Neural progenitor cell (in vitro differentiated cells): ENCODE measurements at regions not wholly inside any gene's neighbourhood (a gene's known extent, or its start where the extent isn't known, plus 50 kb on each side); places are given as distances from the start of the nearest gene placed in this dataset.
A peak's percentile ranks its signal among the peaks of the same experiment; 100 is the strongest.

Source experiments
- DNase-seq: peaks from one replicate; pipeline ENCODE4 v3.0.0-alpha.2; 2016; ENCODE audit warnings: low spot score
- H2AFZ ChIP-seq: fragments of 200-600 bp; sonication (generic); replicated peaks from 2 replicates; pipeline ENCODE4 v1.6.1; 2016; ENCODE audit warnings: antibody characterized with exemption
- H3F3A ChIP-seq: fragments of 200-600 bp; sonication (generic); 2 replicates; pipeline ENCODE4 v1.6.1; 2016; ENCODE audit warnings: antibody characterized with exemption, low read depth
- H3K27ac ChIP-seq: fragments of 200-600 bp; sonication (generic); 2 replicates; pipeline ENCODE4 v1.5.1; 2016; ENCODE audit warnings: mild to moderate bottlenecking
- H3K27me3 ChIP-seq: fragments of 200-600 bp; sonication (generic); 2 replicates; pipeline ENCODE4 v1.6.1; 2016; ENCODE audit warnings: mild to moderate bottlenecking, moderate library complexity
- H3K36me3 ChIP-seq: fragments of 200-600 bp; sonication (generic); 2 replicates; pipeline ENCODE4 v1.5.1; 2016
- H3K4me1 ChIP-seq: fragments of 200-600 bp; sonication (generic); 2 replicates; pipeline ENCODE4 v1.6.1; 2016; ENCODE audit warnings: mixed run types
- H3K4me2 ChIP-seq: fragments of 200-600 bp; sonication (generic); 2 replicates; pipeline ENCODE4 v1.6.1; 2016
- H3K4me3 ChIP-seq: fragments of 200-600 bp; sonication (generic); 2 replicates; pipeline ENCODE4 v1.5.1; 2016
- H3K79me2 ChIP-seq: fragments of 200-600 bp; sonication (generic); 2 replicates; pipeline ENCODE4 v1.6.1; 2016; ENCODE audit warnings: low read depth
- H3K9ac ChIP-seq: fragments of 200-600 bp; sonication (generic); 2 replicates; pipeline ENCODE4 v1.6.1; 2016
- H3K9me3 ChIP-seq: fragments of 200-600 bp; sonication (generic); 2 replicates; pipeline ENCODE4 v1.5.1; 2016; ENCODE audit warnings: low read depth
- H4K20me1 ChIP-seq: fragments of 200-600 bp; sonication (generic); 2 replicates; pipeline ENCODE4 v1.6.1; 2016; ENCODE audit warnings: low read depth
- H3K27ac Mint-ChIP-seq: 3 replicates; pipeline ENCODE4 v1.8.0; 2021; ENCODE audit warnings: mixed read lengths
- H3K27me3 Mint-ChIP-seq: 2 replicates; pipeline ENCODE4 v1.8.0; 2022; ENCODE audit warnings: low read depth, mild to moderate bottlenecking, inconsistent platforms, moderate library complexity, mixed read lengths; ENCODE audit not compliant: insufficient read depth
- H3K36me3 Mint-ChIP-seq: 3 replicates; pipeline ENCODE4 v1.8.0; 2021; ENCODE audit warnings: mixed read lengths
- H3K4me1 Mint-ChIP-seq: 3 replicates; pipeline ENCODE4 v1.8.0; 2021; ENCODE audit warnings: mixed read lengths
- H3K4me3 Mint-ChIP-seq: 3 replicates; pipeline ENCODE4 v1.8.0; 2021; ENCODE audit warnings: mild to moderate bottlenecking, moderate library complexity, mixed read lengths
- H3K9me3 Mint-ChIP-seq: 3 replicates; pipeline ENCODE4 v1.8.0; 2020; ENCODE audit warnings: mixed read lengths
- EZH2 ChIP-seq: fragments of 200-600 bp; sonication (generic); IDR thresholded peaks from 2 replicates; pipeline ENCODE4 v1.6.1; 2017; ENCODE audit warnings: antibody characterized with exemption, mild to moderate bottlenecking, moderate library complexity
- EZH2phosphoT487 ChIP-seq: fragments of 200-600 bp; sonication (generic); IDR thresholded peaks from 2 replicates; pipeline ENCODE4 v1.6.1; 2017; ENCODE audit warnings: antibody characterized with exemption
- TF ChIP-seq, protein P1 (sequence below): fragments of 200-600 bp; sonication (generic); IDR thresholded peaks from 2 replicates; pipeline ENCODE4 v1.5.1; 2017; ENCODE audit warnings: antibody characterized with exemption, mild to moderate bottlenecking

DNA sequence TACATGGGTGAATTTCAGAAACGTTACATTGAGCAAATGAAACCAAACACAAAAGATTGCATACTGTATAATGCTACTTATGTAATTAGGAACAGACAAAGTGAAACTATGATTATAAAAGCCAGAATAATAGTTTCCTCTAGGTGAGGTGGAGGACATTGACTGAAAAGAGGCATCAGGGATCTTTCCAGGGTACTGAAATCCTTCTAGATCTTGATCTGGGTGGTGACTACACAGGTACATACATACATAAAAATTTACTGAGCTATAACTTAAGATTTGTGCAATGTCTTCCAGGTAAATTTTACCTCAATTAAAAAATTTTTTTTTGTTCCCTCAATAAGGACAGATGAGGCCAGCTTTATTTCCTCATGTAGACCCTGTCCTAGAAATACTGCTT, 665.6 kb upstream of the UBE2E2 start:
- H3K79me2 ChIP-seq, result no peaks in the 10 kb centered on the region
- H3K4me3 ChIP-seq, result no peak overlapping the region
- H3K27me3 ChIP-seq, result no peaks in the 10 kb centered on the region
- Mint-ChIP-seq H3K27me3 (no peaks in the 10 kb centered on the region), H3K36me3 (no peaks in the 10 kb centered on the region), H3K4me1 (peaks cover 6% of the 10 kb centered on the region), H3K4me3 (no peak overlapping the region), H3K27ac (no peak overlapping the region), H3K9me3 (no peaks in the 10 kb centered on the region)
- no peak overlapping the region for H3K27ac ChIP-seq
- TF ChIP-seq, protein P1, sequence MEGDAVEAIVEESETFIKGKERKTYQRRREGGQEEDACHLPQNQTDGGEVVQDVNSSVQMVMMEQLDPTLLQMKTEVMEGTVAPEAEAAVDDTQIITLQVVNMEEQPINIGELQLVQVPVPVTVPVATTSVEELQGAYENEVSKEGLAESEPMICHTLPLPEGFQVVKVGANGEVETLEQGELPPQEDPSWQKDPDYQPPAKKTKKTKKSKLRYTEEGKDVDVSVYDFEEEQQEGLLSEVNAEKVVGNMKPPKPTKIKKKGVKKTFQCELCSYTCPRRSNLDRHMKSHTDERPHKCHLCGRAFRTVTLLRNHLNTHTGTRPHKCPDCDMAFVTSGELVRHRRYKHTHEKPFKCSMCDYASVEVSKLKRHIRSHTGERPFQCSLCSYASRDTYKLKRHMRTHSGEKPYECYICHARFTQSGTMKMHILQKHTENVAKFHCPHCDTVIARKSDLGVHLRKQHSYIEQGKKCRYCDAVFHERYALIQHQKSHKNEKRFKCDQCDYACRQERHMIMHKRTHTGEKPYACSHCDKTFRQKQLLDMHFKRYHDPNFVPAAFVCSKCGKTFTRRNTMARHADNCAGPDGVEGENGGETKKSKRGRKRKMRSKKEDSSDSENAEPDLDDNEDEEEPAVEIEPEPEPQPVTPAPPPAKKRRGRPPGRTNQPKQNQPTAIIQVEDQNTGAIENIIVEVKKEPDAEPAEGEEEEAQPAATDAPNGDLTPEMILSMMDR, result no peak
- no peak for TF ChIP-seq EZH2
- TF ChIP-seq EZH2phosphoT487, result no peak
- no peaks in the 10 kb centered on the region for H4K20me1 ChIP-seq
- H3K36me3 ChIP-seq, result no peaks in the 10 kb centered on the region
- no peaks in the 10 kb centered on the region for H3K4me1 ChIP-seq
- no peak overlapping the region for H3K4me2 ChIP-seq
- H2AFZ ChIP-seq, result no peak overlapping the region
- DNase-seq, result no peak
- H3K9me3 ChIP-seq, result no peaks in the 10 kb centered on the region
- no peak overlapping the region for H3K9ac ChIP-seq
- peaks cover 3% of the 10 kb centered on the region for H3F3A ChIP-seq

DNA sequence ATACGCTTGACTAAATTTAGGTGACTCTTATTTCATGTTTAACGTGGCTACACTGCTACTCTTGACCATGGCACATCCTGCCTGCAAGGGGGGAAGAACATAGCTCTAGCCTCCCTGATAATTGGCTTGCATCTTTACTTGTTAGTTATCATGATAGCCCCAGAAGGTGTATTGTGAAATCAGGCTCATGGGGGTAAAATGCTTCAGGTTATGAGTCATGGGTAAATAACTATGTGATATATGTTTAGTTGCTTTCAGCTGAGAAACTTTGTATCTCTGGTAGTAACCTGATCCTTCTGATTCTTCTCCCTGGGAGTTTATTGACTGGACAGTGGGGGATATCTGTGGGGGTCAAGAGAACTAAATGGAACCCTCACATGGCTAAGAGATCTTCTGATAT, 660.8 kb upstream of the UBE2E2 start:
- no peak overlapping the region for H3K4me3 Mint-ChIP-seq
- H3K9ac ChIP-seq, result no peak overlapping the region
- H3K4me1 Mint-ChIP-seq, result peaks cover 3% of the 10 kb centered on the region
- no peak overlapping the region for H3K27ac ChIP-seq
- H3K9me3 ChIP-seq, result no peaks in the 10 kb centered on the region
- peaks cover 6% of the 10 kb centered on the region for H3K9me3 Mint-ChIP-seq
- H3K27ac Mint-ChIP-seq, result no peak overlapping the region
- DNase-seq, result no peak
- H3K36me3 Mint-ChIP-seq, result no peaks in the 10 kb centered on the region
- H3K4me1 ChIP-seq, result no peaks in the 10 kb centered on the region
- no peak for TF ChIP-seq EZH2
- TF ChIP-seq, protein P1, result no peak
- no peak for TF ChIP-seq EZH2phosphoT487
- no peak overlapping the region for H2AFZ ChIP-seq
- peaks cover 3% of the 10 kb centered on the region for H3F3A ChIP-seq
- no peaks in the 10 kb centered on the region for H3K27me3 ChIP-seq
- no peaks in the 10 kb centered on the region for H3K36me3 ChIP-seq
- H3K79me2 ChIP-seq, result no peaks in the 10 kb centered on the region
- H3K4me3 ChIP-seq, result no peak overlapping the region
- no peaks in the 10 kb centered on the region for H4K20me1 ChIP-seq
- peaks cover 3% of the 10 kb centered on the region for H3K27me3 Mint-ChIP-seq
- no peak overlapping the region for H3K4me2 ChIP-seq

DNA sequence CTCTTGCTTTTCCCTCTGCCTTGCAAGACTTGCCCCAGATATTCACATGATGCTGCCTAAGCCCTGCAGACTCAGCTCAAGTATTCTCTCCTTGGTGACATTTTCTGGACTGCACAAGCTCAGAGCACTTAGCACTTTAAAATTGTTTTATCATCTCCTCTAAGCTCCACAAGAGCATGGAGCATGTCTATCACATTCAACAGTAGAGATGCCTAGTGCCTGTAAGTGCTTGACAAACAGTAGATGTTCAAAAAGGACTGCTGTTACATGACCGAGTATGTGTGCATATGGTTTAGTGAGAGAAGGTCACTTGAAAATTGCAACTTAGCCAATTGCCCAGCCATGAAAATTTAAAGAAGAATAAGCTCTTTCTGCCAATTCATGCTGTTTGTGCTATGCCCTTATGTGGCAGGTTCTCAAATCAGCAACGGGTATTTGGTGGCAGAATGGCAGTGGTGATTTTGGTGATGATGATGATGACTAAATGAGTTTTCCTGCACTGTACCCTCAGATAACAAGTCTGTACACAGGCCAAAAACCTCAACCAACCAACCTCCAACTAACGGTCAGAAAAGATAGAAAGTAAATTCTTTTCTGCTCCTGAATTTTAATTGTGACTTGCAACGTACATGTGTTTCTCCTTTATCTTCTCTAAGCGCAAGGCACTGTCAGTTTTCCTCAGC, 647.2 kb upstream of the UBE2E2 start:
- H2AFZ ChIP-seq, result peak overlapping the region; percentile 22
- no peaks in the 10 kb centered on the region for H3K36me3 ChIP-seq
- DNase-seq, result no peak
- no peak overlapping the region for H3K27ac ChIP-seq
- Mint-ChIP-seq H3K4me1 (no peaks in the 10 kb centered on the region), H3K27ac (no peak overlapping the region), H3K4me3 (no peak overlapping the region), H3K36me3 (no peaks in the 10 kb centered on the region), H3K27me3 (no peaks in the 10 kb centered on the region), H3K9me3 (no peaks in the 10 kb centered on the region)
- no peak overlapping the region for H3K4me3 ChIP-seq
- H4K20me1 ChIP-seq, result no peaks in the 10 kb centered on the region
- TF ChIP-seq EZH2 (no peak), EZH2phosphoT487 (no peak)
- TF ChIP-seq, protein P1, result no peak
- no peaks in the 10 kb centered on the region for H3K9me3 ChIP-seq
- H3F3A ChIP-seq, result no peaks in the 10 kb centered on the region
- no peaks in the 10 kb centered on the region for H3K79me2 ChIP-seq
- H3K9ac ChIP-seq, result no peak overlapping the region
- no peak overlapping the region for H3K4me2 ChIP-seq
- no peaks in the 10 kb centered on the region for H3K27me3 ChIP-seq
- no peaks in the 10 kb centered on the region for H3K4me1 ChIP-seq
